Osteoblast (primary cell): ENCODE measurements at regions not wholly inside any gene's neighbourhood (a gene's known extent, or its start where the extent isn't known, plus 50 kb on each side); places are given as distances from the start of the nearest gene placed in this dataset.

ENCODE experiments used
- DNase-seq: peaks from one replicate; pipeline ENCODE4 v3.0.0; 2011; ENCODE audit warnings: low spot score, mixed read lengths; ENCODE audit not compliant: insufficient read length; ENCODE audit errors: missing footprints
- H2AFZ ChIP-seq: 2 replicates; pipeline ENCODE4 v1.6.0; 2011; ENCODE audit warnings: mild to moderate bottlenecking, low read length
- H3K27ac ChIP-seq: 2 replicates; pipeline ENCODE4 v1.5.1; 2011; ENCODE audit warnings: mild to moderate bottlenecking, low read depth, low read length, moderate library complexity
- H3K27me3 ChIP-seq: 2 replicates; pipeline ENCODE4 v1.6.0; 2012; ENCODE audit warnings: mild to moderate bottlenecking, control low read depth, inconsistent platforms, low read length, moderate library complexity; ENCODE audit not compliant: insufficient read depth
- H3K36me3 ChIP-seq: 2 replicates; pipeline ENCODE4 v1.5.1; 2011; ENCODE audit warnings: mild to moderate bottlenecking, low read length, control low read depth, moderate library complexity; ENCODE audit not compliant: insufficient read depth
- H3K4me1 ChIP-seq: 2 replicates; pipeline ENCODE4 v1.5.1; 2011; ENCODE audit warnings: mild to moderate bottlenecking, low read length, control low read depth, moderate library complexity; ENCODE audit not compliant: insufficient read depth
- H3K4me2 ChIP-seq: 2 replicates; pipeline ENCODE4 v1.6.0; 2011; ENCODE audit warnings: mild to moderate bottlenecking, low read length; ENCODE audit not compliant: insufficient read depth
- H3K4me3 ChIP-seq: fragments of 200-600 bp; sonication (generic); 3 replicates; pipeline ENCODE4 v1.5.1; 2012; ENCODE audit warnings: mild to moderate bottlenecking, low read length, inconsistent platforms; ENCODE audit not compliant: insufficient read depth
- H3K79me2 ChIP-seq: 2 replicates; pipeline ENCODE4 v1.6.0; 2012; ENCODE audit warnings: mild to moderate bottlenecking, low read length, control low read depth, inconsistent platforms; ENCODE audit not compliant: insufficient read depth
- H3K9me3 ChIP-seq: 2 replicates; pipeline ENCODE4 v1.5.1; 2011; ENCODE audit warnings: low read depth, low read length, control low read depth
- H4K20me1 ChIP-seq: 2 replicates; pipeline ENCODE4 v1.6.0; 2012; ENCODE audit warnings: mild to moderate bottlenecking, low read length, control low read depth; ENCODE audit not compliant: insufficient read depth
- TF ChIP-seq, protein P1 (sequence below): IDR thresholded peaks from 2 replicates; pipeline ENCODE4 v1.5.1; 2011; ENCODE audit warnings: mild to moderate bottlenecking, low read depth, low read length, moderate library complexity; ENCODE audit errors: extremely low read depth

DNA sequence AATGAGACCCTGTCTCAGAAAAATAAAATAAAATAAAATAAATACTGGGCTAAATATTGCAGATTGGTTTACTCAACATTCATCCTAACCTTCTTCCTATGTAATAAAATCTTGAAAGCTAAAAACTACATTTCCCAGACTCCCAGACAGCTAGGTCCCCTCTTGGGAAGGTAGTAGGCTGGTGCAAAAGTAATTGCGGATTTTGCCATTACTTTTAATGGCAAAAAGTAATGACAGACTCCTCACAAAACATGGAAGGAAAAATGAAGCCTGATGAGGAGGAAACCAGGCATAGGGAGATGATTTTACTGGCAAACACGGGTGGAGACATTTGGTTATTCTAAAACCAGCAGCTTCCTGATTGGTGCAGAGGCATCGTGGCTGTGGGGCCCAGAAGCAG is 70.6 kb upstream of the E2F3 start:
- H2AFZ ChIP-seq, result no peak overlapping the region
- no peaks in the 10 kb centered on the region for H3K36me3 ChIP-seq
- no peaks in the 10 kb centered on the region for H4K20me1 ChIP-seq
- H3K27ac ChIP-seq, result no peak overlapping the region
- no peaks in the 10 kb centered on the region for H3K4me1 ChIP-seq
- H3K79me2 ChIP-seq, result no peaks in the 10 kb centered on the region
- no peaks in the 10 kb centered on the region for H3K9me3 ChIP-seq
- no peak overlapping the region for H3K4me2 ChIP-seq
- H3K4me3 ChIP-seq, result no peak overlapping the region
- DNase-seq, result no peak
- TF ChIP-seq, protein P1, sequence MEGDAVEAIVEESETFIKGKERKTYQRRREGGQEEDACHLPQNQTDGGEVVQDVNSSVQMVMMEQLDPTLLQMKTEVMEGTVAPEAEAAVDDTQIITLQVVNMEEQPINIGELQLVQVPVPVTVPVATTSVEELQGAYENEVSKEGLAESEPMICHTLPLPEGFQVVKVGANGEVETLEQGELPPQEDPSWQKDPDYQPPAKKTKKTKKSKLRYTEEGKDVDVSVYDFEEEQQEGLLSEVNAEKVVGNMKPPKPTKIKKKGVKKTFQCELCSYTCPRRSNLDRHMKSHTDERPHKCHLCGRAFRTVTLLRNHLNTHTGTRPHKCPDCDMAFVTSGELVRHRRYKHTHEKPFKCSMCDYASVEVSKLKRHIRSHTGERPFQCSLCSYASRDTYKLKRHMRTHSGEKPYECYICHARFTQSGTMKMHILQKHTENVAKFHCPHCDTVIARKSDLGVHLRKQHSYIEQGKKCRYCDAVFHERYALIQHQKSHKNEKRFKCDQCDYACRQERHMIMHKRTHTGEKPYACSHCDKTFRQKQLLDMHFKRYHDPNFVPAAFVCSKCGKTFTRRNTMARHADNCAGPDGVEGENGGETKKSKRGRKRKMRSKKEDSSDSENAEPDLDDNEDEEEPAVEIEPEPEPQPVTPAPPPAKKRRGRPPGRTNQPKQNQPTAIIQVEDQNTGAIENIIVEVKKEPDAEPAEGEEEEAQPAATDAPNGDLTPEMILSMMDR, result no peak
- H3K27me3 ChIP-seq, result no peaks in the 10 kb centered on the region

DNA sequence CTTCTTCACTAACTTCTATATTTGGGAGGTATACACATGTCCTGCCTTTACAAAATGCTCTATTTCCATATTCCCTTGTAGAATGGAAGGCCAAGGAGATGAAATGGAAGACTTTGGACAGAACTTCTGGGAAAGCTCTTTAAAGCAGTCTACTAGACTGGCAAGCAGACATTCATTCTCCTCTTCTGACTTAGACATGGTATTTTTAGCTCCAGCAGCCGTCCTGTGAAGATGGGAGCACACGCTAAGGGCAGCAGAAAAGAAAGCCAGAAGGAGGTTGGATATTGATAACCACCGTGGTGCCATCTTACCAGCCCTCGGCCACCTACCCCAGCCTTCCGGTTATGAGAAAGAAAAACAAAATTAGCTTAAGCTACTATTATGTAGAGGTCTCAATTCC is 70.1 kb upstream of the E2F3 start:
- no peak for DNase-seq
- Histone ChIP-seq H3K36me3 (no peaks in the 10 kb centered on the region), H3K27ac (no peak overlapping the region), H2AFZ (no peak overlapping the region), H4K20me1 (no peaks in the 10 kb centered on the region), H3K4me3 (no peak overlapping the region), H3K4me2 (no peak overlapping the region), H3K79me2 (no peaks in the 10 kb centered on the region), H3K27me3 (no peaks in the 10 kb centered on the region), H3K4me1 (no peaks in the 10 kb centered on the region), H3K9me3 (no peaks in the 10 kb centered on the region)
- TF ChIP-seq, protein P1, result no peak

DNA sequence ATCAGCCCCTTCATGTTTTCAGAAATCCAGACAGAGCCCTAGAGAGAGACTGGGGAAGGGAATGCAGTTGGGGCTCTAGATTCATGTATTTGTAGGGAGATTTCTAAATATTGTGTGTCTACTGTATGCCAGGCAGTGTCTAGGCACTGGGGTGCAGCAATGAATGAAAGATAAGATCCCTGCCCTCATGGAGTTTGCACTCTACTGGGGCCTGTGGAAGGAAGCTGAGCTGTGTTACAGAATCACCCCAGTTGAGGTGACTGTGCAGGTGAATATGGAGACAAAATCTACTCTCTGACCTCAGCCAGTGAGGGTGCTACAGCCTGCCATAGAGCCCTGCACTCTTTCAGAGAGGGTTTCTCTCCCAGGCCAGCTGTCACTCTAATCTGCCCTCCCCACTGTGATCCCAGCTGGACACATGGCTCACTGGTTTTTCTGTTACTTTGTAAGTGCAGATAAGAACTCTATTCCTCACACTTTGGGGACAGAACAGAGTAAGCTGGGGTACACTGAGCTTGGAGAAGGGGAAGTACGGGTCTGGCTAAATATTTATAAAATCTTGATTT is 69.2 kb upstream of the E2F3 start:
- H3K27ac ChIP-seq, result no peak overlapping the region
- DNase-seq, result no peak
- TF ChIP-seq, protein P1, result no peak
- H2AFZ ChIP-seq, result no peak overlapping the region
- no peaks in the 10 kb centered on the region for H3K9me3 ChIP-seq
- H3K36me3 ChIP-seq, result no peaks in the 10 kb centered on the region
- no peak overlapping the region for H3K4me3 ChIP-seq
- no peaks in the 10 kb centered on the region for H4K20me1 ChIP-seq
- H3K27me3 ChIP-seq, result no peaks in the 10 kb centered on the region
- H3K79me2 ChIP-seq, result no peaks in the 10 kb centered on the region
- H3K4me2 ChIP-seq, result no peak overlapping the region
- no peaks in the 10 kb centered on the region for H3K4me1 ChIP-seq

DNA sequence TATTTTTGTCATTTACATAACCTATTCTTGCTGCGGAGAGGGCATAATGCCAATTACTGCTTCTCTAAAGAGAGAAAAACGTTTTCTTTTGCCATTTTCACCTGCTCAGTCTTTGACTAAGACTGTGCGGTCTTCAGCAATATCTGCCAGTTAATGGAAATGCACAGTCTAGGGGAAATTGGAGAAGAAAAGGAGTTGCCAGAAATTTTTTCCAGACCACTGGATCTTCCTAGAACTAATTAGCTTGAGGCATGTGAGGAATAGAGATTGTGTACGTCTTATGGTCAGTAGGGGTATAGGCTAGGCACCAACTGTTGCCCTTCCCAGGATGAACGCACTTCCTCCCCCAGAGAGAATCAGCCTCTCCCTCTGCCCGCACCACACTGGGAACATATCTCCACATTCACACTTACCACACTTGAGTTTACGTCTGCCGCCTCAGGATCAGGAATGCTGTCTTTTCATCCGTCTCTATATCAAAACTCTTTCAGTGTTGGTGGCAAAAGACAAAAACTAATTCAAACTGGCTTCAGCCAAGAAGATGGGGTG is 67.9 kb upstream of the E2F3 start:
- H3K9me3 ChIP-seq, result no peaks in the 10 kb centered on the region
- no peaks in the 10 kb centered on the region for H4K20me1 ChIP-seq
- H3K4me3 ChIP-seq, result no peak overlapping the region
- DNase-seq, result no peak
- H2AFZ ChIP-seq, result no peak overlapping the region
- H3K27me3 ChIP-seq, result no peaks in the 10 kb centered on the region
- no peaks in the 10 kb centered on the region for H3K4me1 ChIP-seq
- TF ChIP-seq, protein P1, result no peak
- H3K4me2 ChIP-seq, result no peak overlapping the region
- H3K79me2 ChIP-seq, result no peaks in the 10 kb centered on the region
- H3K36me3 ChIP-seq, result no peaks in the 10 kb centered on the region
- H3K27ac ChIP-seq, result no peak overlapping the region
